H1 (cell line): ENCODE measurements at regions not wholly inside any gene's neighbourhood (a gene's known extent, or its start where the extent isn't known, plus 50 kb on each side); places are given as distances from the start of the nearest gene placed in this dataset.

Experiments
- CTCF ChIA-PET: fragments of 300-600 bp; sonication (Branson Sonifier 250); formaldehyde crosslinking; loops from one replicate; lab custom pipeline; 2021; ENCODE audit not compliant: partially characterized antibody; lab: Charles Lee
- POLR2A ChIA-PET: fragments of 300-600 bp; sonication (Branson Sonifier 250); formaldehyde crosslinking; loops from one replicate; lab custom pipeline; 2021; ENCODE audit warnings: inconsistent platforms; ENCODE audit not compliant: partially characterized antibody; lab: Charles Lee
- DNase-seq, 2 experiments: peaks; one replicate each; pipeline versions ENCODE4 v3.0.0 to v3.0.0-alpha.2; 2010 to 2022; ENCODE audit warnings: low spot score in 2 of 2, low read depth in 1 of 2, mixed read lengths in 1 of 2
- FAIRE-seq: peaks from 2 replicates; lab custom pipeline; 2011; peaks lifted over from hg19 to GRCh38; lab: Jason Lieb, UNC
- H2AFZ ChIP-seq: 2 replicates; pipeline ENCODE4 v1.8.1; 2012; ENCODE audit warnings: low read length, inconsistent platforms
- H2AK5ac ChIP-seq: 2 replicates; pipeline ENCODE4 v1.6.1; 2013; ENCODE audit warnings: low read depth, low read length
- H2BK120ac ChIP-seq: replicated peaks from 2 replicates; pipeline ENCODE3; 2013; ENCODE audit warnings: low read depth, low read length, inconsistent platforms
- H2BK12ac ChIP-seq: 2 replicates; pipeline ENCODE4 v1.6.1; 2013; ENCODE audit warnings: low read depth, low read length
- H2BK15ac ChIP-seq: 2 replicates; pipeline ENCODE4 v1.6.1; 2013; ENCODE audit warnings: low read length
- H2BK20ac ChIP-seq: 2 replicates; pipeline ENCODE4 v1.6.1; 2013; ENCODE audit warnings: low read length
- H2BK5ac ChIP-seq: 2 replicates; pipeline ENCODE4 v1.6.1; 2013; ENCODE audit warnings: low read depth, low read length
- H3K14ac ChIP-seq: 2 replicates; pipeline ENCODE4 v1.6.1; 2013; ENCODE audit warnings: inconsistent platforms; ENCODE audit not compliant: insufficient read length
- H3K18ac ChIP-seq: 2 replicates; pipeline ENCODE4 v1.6.1; 2013; ENCODE audit warnings: low read length; ENCODE audit errors: extremely low read depth
- H3K23ac ChIP-seq: 2 replicates; pipeline ENCODE4 v1.6.1; 2013; ENCODE audit warnings: inconsistent platforms; ENCODE audit not compliant: insufficient read length
- H3K23me2 ChIP-seq: 2 replicates; pipeline ENCODE4 v1.6.1; 2013; ENCODE audit warnings: low read depth, low read length
- H3K27ac ChIP-seq: 2 replicates; pipeline ENCODE4 v1.6.1; 2011; ENCODE audit warnings: low read depth, low read length, inconsistent platforms
- H3K27me3 ChIP-seq, 4 experiments: replicated peaks in 1 of 4; 1 replicate in 1 of 4; 2 replicates in 3 of 4; pipeline versions ENCODE4 v1.6.1 to v1.8.1; 2011 to 2013; ENCODE audit warnings: low read length in 3 of 4, mild to moderate bottlenecking in 3 of 4, inconsistent platforms in 2 of 4, mixed read lengths in 2 of 4, moderate library complexity in 1 of 4; ENCODE audit not compliant: control insufficient read depth in 3 of 4, insufficient read depth in 3 of 4; ENCODE audit errors: extremely low read depth in 1 of 4
- H3K36me3 ChIP-seq, 4 experiments: 2 replicates each; pipeline versions ENCODE4 v1.6.1 to v1.8.1; 2011 to 2013; ENCODE audit warnings: mild to moderate bottlenecking in 4 of 4, low read length in 3 of 4, moderate library complexity in 2 of 4, control low read depth in 1 of 4, inconsistent platforms in 1 of 4; ENCODE audit not compliant: insufficient read depth in 4 of 4, control insufficient read depth in 2 of 4
- H3K4ac ChIP-seq: replicated peaks from 2 replicates; pipeline ENCODE3; 2013; ENCODE audit warnings: low read length, low read depth, mixed read lengths, inconsistent platforms; ENCODE audit not compliant: insufficient read length
- H3K4me1 ChIP-seq, 4 experiments: replicated peaks in 1 of 4; 1 replicate in 1 of 4; 2 replicates in 3 of 4; pipeline versions ENCODE4 v1.6.1 to v1.8.1; 2011 to 2013; ENCODE audit warnings: low read length in 3 of 4, inconsistent platforms in 2 of 4, mixed read lengths in 1 of 4; ENCODE audit not compliant: insufficient read depth in 4 of 4, control insufficient read depth in 3 of 4
- H3K4me2 ChIP-seq, 2 experiments: 2 replicates each; pipeline versions ENCODE4 v1.6.1 to v1.8.1; 2011 to 2013; ENCODE audit warnings: low read depth in 2 of 2, low read length in 2 of 2, control low read depth in 1 of 2, inconsistent platforms in 1 of 2, mild to moderate bottlenecking in 1 of 2; ENCODE audit not compliant: insufficient read depth in 1 of 2
- H3K4me3 ChIP-seq, 4 experiments: fragments of 200-600, 300-600 bp in 1 of 4; sonication (generic), shearing (Covaris generic), sonication (Bioruptor Twin) in 1 of 4; 2 replicates each; pipeline versions ENCODE4 v1.5.1 to v1.8.1; 2011 to 2016; ENCODE audit warnings: low read length in 4 of 4, low read depth in 3 of 4, control low read depth in 2 of 4, inconsistent platforms in 2 of 4, mild to moderate bottlenecking in 2 of 4, mixed read lengths in 1 of 4, moderate library complexity in 1 of 4; ENCODE audit not compliant: insufficient read depth in 2 of 4; ENCODE audit errors: extremely low read depth in 1 of 4
- H3K56ac ChIP-seq: replicated peaks from 2 replicates; pipeline ENCODE3; 2013; ENCODE audit warnings: low read depth, mild to moderate bottlenecking, mixed read lengths, low read length, inconsistent platforms; ENCODE audit not compliant: insufficient read length
- H3K79me1 ChIP-seq: 2 replicates; pipeline ENCODE4 v1.6.1; 2013; ENCODE audit warnings: low read depth, low read length, control low read depth
- H3K79me2 ChIP-seq, 2 experiments: 2 replicates each; pipeline versions ENCODE4 v1.6.1 to v1.8.1; 2012 to 2013; ENCODE audit warnings: low read length in 2 of 2, mild to moderate bottlenecking in 2 of 2, inconsistent platforms in 1 of 2; ENCODE audit not compliant: insufficient read depth in 2 of 2, control insufficient read depth in 1 of 2
- H3K9ac ChIP-seq, 4 experiments: replicated peaks in 1 of 4; 1 replicate in 1 of 4; 2 replicates in 3 of 4; pipeline versions ENCODE4 v1.6.1 to v1.8.1; 2011 to 2013; ENCODE audit warnings: low read depth in 3 of 4, low read length in 3 of 4, control low read depth in 2 of 4, mild to moderate bottlenecking in 2 of 4, moderate library complexity in 2 of 4, inconsistent platforms in 1 of 4; ENCODE audit errors: extremely low read depth in 1 of 4
- H3K9me3 ChIP-seq, 2 experiments: 2 replicates each; pipeline versions ENCODE4 v1.6.1 to v1.8.1; 2012 to 2013; ENCODE audit warnings: mild to moderate bottlenecking in 2 of 2, moderate library complexity in 2 of 2, control low read depth in 1 of 2, inconsistent platforms in 1 of 2, low read depth in 1 of 2, low read length in 1 of 2, mixed read lengths in 1 of 2; ENCODE audit not compliant: insufficient read depth in 2 of 2
- H4K20me1 ChIP-seq, 2 experiments: replicated peaks in 1 of 2; 2 replicates each; pipeline versions ENCODE3 to v1.8.1; 2011 to 2013; ENCODE audit warnings: inconsistent platforms in 2 of 2, low read length in 2 of 2, mild to moderate bottlenecking in 1 of 2; ENCODE audit not compliant: insufficient read depth in 2 of 2, control insufficient read depth in 1 of 2
- H4K5ac ChIP-seq: 2 replicates; pipeline ENCODE4 v1.6.1; 2013; ENCODE audit warnings: low read length, low read depth, mixed read lengths, inconsistent platforms; ENCODE audit not compliant: insufficient read length
- H4K8ac ChIP-seq: 2 replicates; pipeline ENCODE4 v1.8.0; 2013; ENCODE audit warnings: mild to moderate bottlenecking, moderate library complexity, low read length, inconsistent platforms; ENCODE audit not compliant: insufficient read depth; ENCODE audit errors: extremely low read depth
- H4K91ac ChIP-seq: replicated peaks from 2 replicates; pipeline ENCODE3; 2013; ENCODE audit warnings: low read length, mixed read lengths, inconsistent platforms; ENCODE audit not compliant: insufficient read length
- ASH2L ChIP-seq: fragments of 200-600, 300-600 bp; sonication (generic); IDR thresholded peaks from one replicate; pipeline ENCODE4 v1.7.1; 2017; ENCODE audit warnings: low read length
- ATF3 ChIP-seq: IDR thresholded peaks from 2 replicates; pipeline ENCODE4 v1.6.1; 2011; ENCODE audit warnings: low read depth, mild to moderate bottlenecking, low read length; ENCODE audit not compliant: insufficient read depth
- BACH1 ChIP-seq: IDR thresholded peaks from 2 replicates; pipeline ENCODE4 v1.6.1; 2012; ENCODE audit warnings: low read length, improper control_type of control experiment
- EP300 ChIP-seq, 2 experiments: IDR thresholded peaks; 1 replicate in 1 of 2; 2 replicates in 1 of 2; pipeline ENCODE4 v1.6.1; 2011 to 2012; ENCODE audit warnings: low read depth in 2 of 2, low read length in 2 of 2, mild to moderate bottlenecking in 2 of 2, borderline replicate concordance in 1 of 2, inconsistent platforms in 1 of 2, moderate library complexity in 1 of 2
- FOSL1 ChIP-seq: IDR thresholded peaks from 2 replicates; pipeline ENCODE4 v1.6.1; 2011; ENCODE audit warnings: mild to moderate bottlenecking, low read depth, low read length, moderate library complexity; ENCODE audit not compliant: insufficient read depth
- HDAC6 ChIP-seq: IDR thresholded peaks from one replicate; pipeline ENCODE4 v1.7.1; 2012; ENCODE audit warnings: low read depth, mild to moderate bottlenecking, inconsistent platforms, low read length, moderate library complexity
- KDM5A ChIP-seq: fragments of 200-600 bp; IDR thresholded peaks from 2 replicates; pipeline ENCODE4 v1.7.1; 2012; ENCODE audit warnings: mild to moderate bottlenecking, low read length, inconsistent platforms, mixed read lengths
- POLR2A ChIP-seq, 2 experiments: IDR thresholded peaks; 1 replicate in 1 of 2; 2 replicates in 1 of 2; pipeline ENCODE4 v1.6.1; 2011; ENCODE audit warnings: low read depth in 2 of 2, low read length in 2 of 2, mild to moderate bottlenecking in 2 of 2; ENCODE audit errors: control extremely low read depth in 1 of 2
- RNF2 ChIP-seq: fragments of 200-900, 300-1000 bp; sonication (generic); IDR thresholded peaks from 2 replicates; pipeline ENCODE4 v1.7.1; 2016; ENCODE audit warnings: borderline replicate concordance, low read depth, mild to moderate bottlenecking, antibody characterized with exemption, low read length; ENCODE audit not compliant: poor library complexity, severe bottlenecking; ENCODE audit errors: missing control alignments
- RXRA ChIP-seq: IDR thresholded peaks from 2 replicates; pipeline ENCODE4 v1.6.1; 2011; ENCODE audit warnings: low read depth, mild to moderate bottlenecking, low read length, moderate library complexity; ENCODE audit not compliant: insufficient read depth
- SIX5 ChIP-seq: IDR thresholded peaks from 2 replicates; pipeline ENCODE4 v1.6.1; 2011; ENCODE audit warnings: mild to moderate bottlenecking, low read depth, low read length
- SP2 ChIP-seq: IDR thresholded peaks from 2 replicates; pipeline ENCODE4 v1.6.1; 2012; ENCODE audit warnings: mild to moderate bottlenecking, low read length, inconsistent platforms
- TAF1 ChIP-seq: IDR thresholded peaks from 2 replicates; pipeline ENCODE4 v1.6.1; 2011; ENCODE audit warnings: mild to moderate bottlenecking, low read depth, low read length
- WGBS, 2 experiments: shearing (Covaris generic) in 1 of 2; methylation state at CpG; one replicate each; pipeline versions ENCODE4 v1.1.6 to v1.1.7; 2013 to 2015; ENCODE audit warnings: low lambda C conversion rate in 2 of 2, mixed read lengths in 2 of 2, inconsistent platforms in 1 of 2, low coverage in 1 of 2, missing lambda C conversion rate in 1 of 2; ENCODE audit not compliant: insufficient replicate concordance in 2 of 2, insufficient coverage in 1 of 2, insufficient read length in 1 of 2; ENCODE audit errors: extremely low coverage in 1 of 2, missing lambda C conversion rate in 1 of 2; 5-methylcytosine and 5-hydroxymethylcytosine counted together
- TF ChIP-seq, protein P1 (sequence below): IDR thresholded peaks from 2 replicates; pipeline ENCODE4 v1.6.1; 2012; ENCODE audit warnings: inconsistent platforms

- H4K8ac ChIP-seq: no peak overlapping the region
- no peak overlapping the region for H2BK5ac ChIP-seq
- no peaks in the 10 kb centered on the region for H4K20me1 ChIP-seq
- no peak overlapping the region for H4K5ac ChIP-seq
- ChIA-PET CTCF (interaction anchor here (0.7 to 1.8 kb wide), 2 partner anchors 118 to 542 kb away, joined by 3 to 5 read pairs; no protein-coding TSS in a partner anchor), POLR2A (no interaction called here)
- H3K79me1 ChIP-seq: no peaks in the 10 kb centered on the region
- H2BK120ac ChIP-seq: no peak overlapping the region
- no peaks in the 10 kb centered on the region for H3K36me3 ChIP-seq
- FAIRE-seq (no peak), DNase-seq (no peak)
- no peaks in the 10 kb centered on the region; the same call in 1 of the 2 replicates for H3K23me2 ChIP-seq
- no peaks in the 10 kb centered on the region for H3K4me1 ChIP-seq
- H2AK5ac ChIP-seq: no peak overlapping the region
- no peak overlapping the region for H2AFZ ChIP-seq
- H3K14ac ChIP-seq: no peak overlapping the region
- no peak overlapping the region for H3K4ac ChIP-seq
- H3K56ac ChIP-seq: no peak overlapping the region
- H4K91ac ChIP-seq: no peak overlapping the region
- no peaks in the 10 kb centered on the region for H3K9me3 ChIP-seq
- no peak overlapping the region for H2BK12ac ChIP-seq
- no peaks in the 10 kb centered on the region for H3K79me2 ChIP-seq
- WGBS, 2 experiments: 86% methylated on average over 2 of the region's 2 CpGs; no CpG with 5 or more reads in 1 of the 2 experiments
- H3K18ac ChIP-seq: no peak overlapping the region
- no peaks in the 10 kb centered on the region for H3K27me3 ChIP-seq
- H3K27ac ChIP-seq: no peak overlapping the region
- H2BK20ac ChIP-seq: no peak overlapping the region
- H3K4me3 ChIP-seq: no peak overlapping the region
- H3K23ac ChIP-seq: no peak overlapping the region
- H2BK15ac ChIP-seq: no peak overlapping the region
- no peak overlapping the region for H3K4me2 ChIP-seq
- no peak overlapping the region for H3K9ac ChIP-seq
- TF ChIP-seq ASH2L (no peak), KDM5A (no peak), BACH1 (no peak), ATF3 (no peak), RXRA (no peak), TAF1 (no peak), POLR2A (IDR thresholded peaks at IDR 0.05; ENCODE audit: control extremely low read depth in 1 of 2, low read depth in 2 of 2, low read length in 2 of 2) (no peak), EP300 (IDR thresholded peaks at IDR 0.05; ENCODE audit: borderline replicate concordance in 1 of 2, low read depth in 2 of 2, low read length in 2 of 2) (no peak), HDAC6 (no peak), FOSL1 (no peak), RNF2 (no peak), SIX5 (no peak), SP2 (no peak)
- TF ChIP-seq, protein P1, sequence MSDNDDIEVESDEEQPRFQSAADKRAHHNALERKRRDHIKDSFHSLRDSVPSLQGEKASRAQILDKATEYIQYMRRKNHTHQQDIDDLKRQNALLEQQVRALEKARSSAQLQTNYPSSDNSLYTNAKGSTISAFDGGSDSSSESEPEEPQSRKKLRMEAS: no peak
Measured at GRCh38 chr17:69684251-69684650, 269.8 kb downstream of the MAP2K6 start.
